Endodermal cell (in vitro differentiated cells): ENCODE measurements at regions not wholly inside any gene's neighbourhood (a gene's known extent, or its start where the extent isn't known, plus 50 kb on each side); places are given as distances from the start of the nearest gene placed in this dataset.

Source experiments
- DNase-seq: peaks from one replicate; pipeline ENCODE4 v3.0.0-alpha.2; 2017
- H3K27ac ChIP-seq: 2 replicates; pipeline ENCODE4 v1.5.1; 2013; ENCODE audit warnings: mild to moderate bottlenecking, low read depth, low read length, moderate library complexity
- H3K27me3 ChIP-seq: 2 replicates; pipeline ENCODE4 v1.6.1; 2013; ENCODE audit warnings: mild to moderate bottlenecking, low read length, moderate library complexity; ENCODE audit not compliant: insufficient read depth, control insufficient read depth, poor library complexity, severe bottlenecking
- H3K36me3 ChIP-seq: 2 replicates; pipeline ENCODE4 v1.7.0; 2013; ENCODE audit warnings: mild to moderate bottlenecking, low read length, moderate library complexity; ENCODE audit not compliant: control insufficient read depth, insufficient read depth
- H3K4me1 ChIP-seq: one replicate; pipeline ENCODE4 v1.7.0; 2013; ENCODE audit warnings: low read length; ENCODE audit not compliant: control insufficient read depth, insufficient read depth
- H3K4me3 ChIP-seq: 2 replicates; pipeline ENCODE4 v1.5.1; 2013; ENCODE audit warnings: mild to moderate bottlenecking, low read length, moderate library complexity
- H3K9ac ChIP-seq: 2 replicates; pipeline ENCODE4 v1.6.1; 2013; ENCODE audit warnings: mild to moderate bottlenecking, low read length, moderate library complexity; ENCODE audit not compliant: poor library complexity, severe bottlenecking; ENCODE audit errors: extremely low read depth
- H3K9me3 ChIP-seq: 2 replicates; pipeline ENCODE4 v1.6.1; 2013; ENCODE audit warnings: mild to moderate bottlenecking, low read length, moderate library complexity; ENCODE audit not compliant: control insufficient read depth
- H3K27ac Mint-ChIP-seq: 2 replicates; pipeline ENCODE4 v1.8.0; 2020; ENCODE audit warnings: mixed read lengths
- H3K27me3 Mint-ChIP-seq: 2 replicates; pipeline ENCODE4 v1.8.0; 2021; ENCODE audit warnings: mild to moderate bottlenecking, mixed read lengths; ENCODE audit not compliant: insufficient read depth
- H3K36me3 Mint-ChIP-seq: 2 replicates; pipeline ENCODE4 v1.8.0; 2020; ENCODE audit warnings: low read depth, mixed read lengths
- H3K4me1 Mint-ChIP-seq: 2 replicates; pipeline ENCODE4 v1.8.0; 2020; ENCODE audit warnings: mixed read lengths
- H3K4me3 Mint-ChIP-seq: 2 replicates; pipeline ENCODE4 v1.8.0; 2020; ENCODE audit warnings: mild to moderate bottlenecking, moderate library complexity, mixed read lengths
- H3K9me3 Mint-ChIP-seq: 2 replicates; pipeline ENCODE4 v1.8.0; 2020; ENCODE audit warnings: mild to moderate bottlenecking, mixed read lengths
- WGBS, 2 experiments: methylation state at CpG; one replicate each; pipeline versions ENCODE4 v1.1.5 to v1.1.7; 2013; ENCODE audit warnings: missing lambda C conversion rate in 2 of 2, mixed read lengths in 1 of 2; ENCODE audit not compliant: insufficient coverage in 1 of 2, insufficient read length in 1 of 2; 5-methylcytosine and 5-hydroxymethylcytosine counted together
- TF ChIP-seq, protein P1 (sequence below): fragments of 200-600 bp; sonication (generic); conservative IDR thresholded peaks from 2 replicates; pipeline ENCODE4 v1.5.0; 2021; ENCODE audit warnings: antibody characterized with exemption, mild to moderate bottlenecking

GRCh38 chr4:24644983-24645764, 60.8 kb upstream of the DHX15 start:
- H3K4me1 ChIP-seq: no peaks in the 10 kb centered on the region
- no peaks in the 10 kb centered on the region for H3K27me3 ChIP-seq
- no peak overlapping the region for H3K27ac ChIP-seq
- Mint-ChIP-seq H3K27me3 (no peaks in the 10 kb centered on the region), H3K4me3 (no peak overlapping the region), H3K4me1 (peaks cover 11% of the 10 kb centered on the region), H3K36me3 (no peaks in the 10 kb centered on the region), H3K27ac (no peak overlapping the region), H3K9me3 (no peaks in the 10 kb centered on the region)
- no peak overlapping the region for H3K4me3 ChIP-seq
- TF ChIP-seq, protein P1, sequence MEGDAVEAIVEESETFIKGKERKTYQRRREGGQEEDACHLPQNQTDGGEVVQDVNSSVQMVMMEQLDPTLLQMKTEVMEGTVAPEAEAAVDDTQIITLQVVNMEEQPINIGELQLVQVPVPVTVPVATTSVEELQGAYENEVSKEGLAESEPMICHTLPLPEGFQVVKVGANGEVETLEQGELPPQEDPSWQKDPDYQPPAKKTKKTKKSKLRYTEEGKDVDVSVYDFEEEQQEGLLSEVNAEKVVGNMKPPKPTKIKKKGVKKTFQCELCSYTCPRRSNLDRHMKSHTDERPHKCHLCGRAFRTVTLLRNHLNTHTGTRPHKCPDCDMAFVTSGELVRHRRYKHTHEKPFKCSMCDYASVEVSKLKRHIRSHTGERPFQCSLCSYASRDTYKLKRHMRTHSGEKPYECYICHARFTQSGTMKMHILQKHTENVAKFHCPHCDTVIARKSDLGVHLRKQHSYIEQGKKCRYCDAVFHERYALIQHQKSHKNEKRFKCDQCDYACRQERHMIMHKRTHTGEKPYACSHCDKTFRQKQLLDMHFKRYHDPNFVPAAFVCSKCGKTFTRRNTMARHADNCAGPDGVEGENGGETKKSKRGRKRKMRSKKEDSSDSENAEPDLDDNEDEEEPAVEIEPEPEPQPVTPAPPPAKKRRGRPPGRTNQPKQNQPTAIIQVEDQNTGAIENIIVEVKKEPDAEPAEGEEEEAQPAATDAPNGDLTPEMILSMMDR: no peak
- no peaks in the 10 kb centered on the region for H3K36me3 ChIP-seq
- no peak for DNase-seq
- no peak overlapping the region for H3K9ac ChIP-seq
- 89 to 91% methylated on average over 6 of the region's 6 CpGs for WGBS, 2 experiments
- no peaks in the 10 kb centered on the region for H3K9me3 ChIP-seq

DNA sequence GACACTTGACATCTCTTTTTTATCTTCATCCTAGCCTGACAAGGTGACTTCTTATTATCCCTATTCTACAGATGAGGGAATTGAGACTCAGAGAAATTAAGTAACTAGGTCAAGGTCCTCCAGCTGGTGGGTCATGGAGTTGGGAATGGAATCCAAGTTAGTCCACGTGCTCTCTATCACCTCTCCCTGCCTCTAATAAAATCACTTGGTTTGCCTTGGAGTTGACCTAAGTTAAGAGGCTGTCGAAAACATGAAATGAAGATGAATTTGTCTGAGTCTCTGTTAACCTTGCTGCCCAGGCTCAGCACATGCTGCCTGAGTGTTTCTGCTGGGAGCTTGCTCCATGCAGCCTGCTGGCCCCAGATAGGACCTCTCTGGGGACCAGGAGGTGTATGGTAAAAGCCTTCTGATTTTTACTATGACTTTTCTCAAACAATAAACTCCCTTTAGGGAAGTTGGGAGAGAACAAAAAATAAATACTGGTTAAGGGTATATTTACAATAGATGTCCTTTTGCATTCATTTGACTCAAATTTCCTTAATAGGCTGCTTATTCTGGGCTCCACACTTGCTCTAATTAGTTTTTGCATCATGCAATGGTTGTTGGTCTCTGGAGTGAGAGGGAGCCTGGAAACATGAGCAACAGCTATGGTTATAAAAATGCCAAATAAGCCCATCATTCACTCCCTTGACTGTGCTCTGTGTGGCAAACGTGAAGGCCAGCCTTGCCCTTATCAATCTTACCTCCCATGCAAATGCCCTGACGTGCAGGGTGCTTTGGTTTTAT, 61.6 kb upstream of the DHX15 start:
- Mint-ChIP-seq H3K4me3 (no peak overlapping the region), H3K27me3 (no peaks in the 10 kb centered on the region), H3K9me3 (no peaks in the 10 kb centered on the region), H3K36me3 (no peaks in the 10 kb centered on the region), H3K27ac (no peak overlapping the region), H3K4me1 (peaks cover 17% of the 10 kb centered on the region)
- H3K4me3 ChIP-seq: no peak overlapping the region
- H3K9me3 ChIP-seq: no peaks in the 10 kb centered on the region
- DNase-seq: no peak
- TF ChIP-seq, protein P1: no peak
- no peaks in the 10 kb centered on the region for H3K27me3 ChIP-seq
- H3K36me3 ChIP-seq: no peaks in the 10 kb centered on the region
- no peaks in the 10 kb centered on the region for H3K4me1 ChIP-seq
- no peak overlapping the region for H3K9ac ChIP-seq
- H3K27ac ChIP-seq: no peak overlapping the region
- 57 to 72% methylated on average over 1 to 4 of the region's 4 CpGs for WGBS, 2 experiments

GRCh38 chr4:24646798-24647460, 62.6 kb upstream of the DHX15 start:
- 91 to 100% methylated on average over 2 to 5 of the region's 5 CpGs for WGBS, 2 experiments
- H3K4me1 Mint-ChIP-seq: peaks cover 21% of the 10 kb centered on the region
- TF ChIP-seq, protein P1: no peak

More at GRCh38 chr4:24646798-24647460, 62.6 kb upstream of the DHX15 start:
- Histone ChIP-seq H3K27me3 (no peaks in the 10 kb centered on the region), H3K9me3 (no peaks in the 10 kb centered on the region), H3K4me1 (no peaks in the 10 kb centered on the region), H3K27ac (no peak overlapping the region), H3K4me3 (no peak overlapping the region), H3K36me3 (no peaks in the 10 kb centered on the region), H3K9ac (no peak overlapping the region)
- no peaks in the 10 kb centered on the region for H3K27me3 Mint-ChIP-seq
- no peaks in the 10 kb centered on the region for H3K36me3 Mint-ChIP-seq
- H3K4me3 Mint-ChIP-seq: no peak overlapping the region
- no peak for DNase-seq
- H3K27ac Mint-ChIP-seq: no peak overlapping the region
- H3K9me3 Mint-ChIP-seq: no peaks in the 10 kb centered on the region
